Endothelial cell of umbilical vein (primary cell): ENCODE measurements at regions not wholly inside any gene's neighbourhood (a gene's known extent, or its start where the extent isn't known, plus 50 kb on each side); places are given as distances from the start of the nearest gene placed in this dataset.

Experiments
- EZH2 ChIP-seq: IDR thresholded peaks from 2 replicates; pipeline ENCODE4 v1.6.1; 2012; ENCODE audit warnings: borderline replicate concordance, low read depth, mild to moderate bottlenecking, moderate library complexity, low read length, inconsistent platforms; ENCODE audit not compliant: severe bottlenecking
- GATA2 ChIP-seq: IDR thresholded peaks from 2 replicates; pipeline ENCODE4 v1.7.0; 2011; ENCODE audit warnings: low read depth, mild to moderate bottlenecking, moderate library complexity, mixed read lengths, low read length; ENCODE audit not compliant: insufficient read length, insufficient read depth
- JUN ChIP-seq: IDR thresholded peaks from 2 replicates; pipeline ENCODE4 v1.6.1; 2011; ENCODE audit warnings: borderline replicate concordance, low read depth; ENCODE audit not compliant: insufficient read length, insufficient read depth
- MYC ChIP-seq: IDR thresholded peaks from one replicate; pipeline ENCODE4 v1.6.1; 2011; ENCODE audit warnings: mild to moderate bottlenecking, low read depth, low read length
- POLR2A ChIP-seq: IDR thresholded peaks from 2 replicates; pipeline ENCODE4 v1.6.1; 2012; ENCODE audit warnings: low read depth, mild to moderate bottlenecking, control low read depth, low read length
- POLR2AphosphoS5 ChIP-seq: IDR thresholded peaks from 2 replicates; pipeline ENCODE4 v1.6.1; 2012; ENCODE audit warnings: low read depth, mild to moderate bottlenecking, control low read depth, low read length, moderate library complexity; ENCODE audit not compliant: insufficient read depth
- TF ChIP-seq, protein P1 (sequence below), 2 donors: IDR thresholded peaks; 1 replicate in 1 of 2; 2 replicates in 1 of 2; pipeline ENCODE4 v1.5.1; 2011; ENCODE audit warnings: low read length in 2 of 2, mild to moderate bottlenecking in 2 of 2, moderate library complexity in 2 of 2, control low read depth in 1 of 2, inconsistent platforms in 1 of 2, low read depth in 1 of 2; ENCODE audit not compliant: insufficient read depth in 1 of 2; ENCODE audit errors: extremely low read depth in 1 of 2
- TF ChIP-seq, protein P2 (sequence below): IDR thresholded peaks from 2 replicates; pipeline ENCODE4 v1.6.1; 2011; ENCODE audit not compliant: insufficient read depth, insufficient read length

DNA sequence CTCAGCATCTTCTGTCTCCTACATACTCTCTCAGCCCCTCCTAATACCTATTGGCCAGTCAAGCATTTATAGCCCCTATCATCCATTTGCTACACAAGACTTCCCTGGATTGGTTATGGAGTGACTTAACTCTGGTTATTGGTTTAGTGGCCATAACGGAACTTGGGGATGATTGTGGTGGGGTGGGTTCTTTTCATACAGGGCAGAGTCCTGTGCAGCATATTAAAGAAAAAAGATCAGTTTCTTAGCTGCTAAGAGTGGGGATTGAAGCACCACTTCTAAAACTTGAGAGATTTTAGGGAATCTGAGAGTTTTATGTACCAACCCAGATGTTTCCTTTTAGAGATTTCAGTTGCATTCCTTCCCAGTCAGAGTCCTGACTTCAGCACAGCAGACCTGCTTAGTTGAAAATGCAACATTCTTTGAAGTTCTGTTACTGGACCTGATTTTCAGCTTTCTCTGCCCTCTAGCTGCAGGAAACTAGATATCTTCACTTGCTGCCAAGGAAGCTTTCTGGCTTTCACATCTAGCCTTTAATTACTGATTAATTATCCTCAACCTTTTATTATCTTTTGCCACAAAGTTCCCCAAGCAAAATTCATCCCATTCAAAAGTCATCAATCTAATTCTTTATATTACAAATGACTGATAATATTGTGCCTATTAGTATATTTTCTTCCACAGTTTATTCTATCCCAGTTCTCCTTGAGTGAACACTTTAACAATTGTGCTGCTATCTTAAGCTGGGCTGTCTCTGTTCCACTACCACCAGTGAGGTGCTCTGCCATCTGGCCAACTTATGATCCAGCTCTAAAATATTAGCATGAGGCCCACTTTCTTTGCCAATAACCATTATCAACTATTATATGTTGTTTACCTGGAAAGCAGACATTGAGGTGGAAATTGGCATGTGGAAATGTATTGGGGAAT, 906.0 kb upstream of the ALCAM start:
- TF ChIP-seq, protein P1, sequence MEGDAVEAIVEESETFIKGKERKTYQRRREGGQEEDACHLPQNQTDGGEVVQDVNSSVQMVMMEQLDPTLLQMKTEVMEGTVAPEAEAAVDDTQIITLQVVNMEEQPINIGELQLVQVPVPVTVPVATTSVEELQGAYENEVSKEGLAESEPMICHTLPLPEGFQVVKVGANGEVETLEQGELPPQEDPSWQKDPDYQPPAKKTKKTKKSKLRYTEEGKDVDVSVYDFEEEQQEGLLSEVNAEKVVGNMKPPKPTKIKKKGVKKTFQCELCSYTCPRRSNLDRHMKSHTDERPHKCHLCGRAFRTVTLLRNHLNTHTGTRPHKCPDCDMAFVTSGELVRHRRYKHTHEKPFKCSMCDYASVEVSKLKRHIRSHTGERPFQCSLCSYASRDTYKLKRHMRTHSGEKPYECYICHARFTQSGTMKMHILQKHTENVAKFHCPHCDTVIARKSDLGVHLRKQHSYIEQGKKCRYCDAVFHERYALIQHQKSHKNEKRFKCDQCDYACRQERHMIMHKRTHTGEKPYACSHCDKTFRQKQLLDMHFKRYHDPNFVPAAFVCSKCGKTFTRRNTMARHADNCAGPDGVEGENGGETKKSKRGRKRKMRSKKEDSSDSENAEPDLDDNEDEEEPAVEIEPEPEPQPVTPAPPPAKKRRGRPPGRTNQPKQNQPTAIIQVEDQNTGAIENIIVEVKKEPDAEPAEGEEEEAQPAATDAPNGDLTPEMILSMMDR (IDR thresholded peaks at IDR 0.05; ENCODE audit: extremely low read depth in 1 of 2, insufficient read depth in 1 of 2, low read depth in 1 of 2, low read length in 2 of 2), result no peak
- no peak for TF ChIP-seq POLR2A
- no peak for TF ChIP-seq EZH2
- no peak for TF ChIP-seq MYC
- TF ChIP-seq POLR2AphosphoS5, result no peak
- TF ChIP-seq, protein P2, sequence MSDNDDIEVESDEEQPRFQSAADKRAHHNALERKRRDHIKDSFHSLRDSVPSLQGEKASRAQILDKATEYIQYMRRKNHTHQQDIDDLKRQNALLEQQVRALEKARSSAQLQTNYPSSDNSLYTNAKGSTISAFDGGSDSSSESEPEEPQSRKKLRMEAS, result no peak
- TF ChIP-seq JUN, result no peak
- TF ChIP-seq GATA2, result no peak
